Activated CD4-positive, alpha-beta memory T cell treated with anti-CD3 and anti-CD28 coated beads, Interleukin-2, amount 10 ng/mL, durations not matched to agents 7 days and 5 days (primary cell): ENCODE measurements at regions not wholly inside any gene's neighbourhood (a gene's known extent, or its start where the extent isn't known, plus 50 kb on each side); places are given as distances from the start of the nearest gene placed in this dataset.
"Not testable (repeated sequence)": the region's sequence is repeated elsewhere in the genome, so short reads cannot be mapped to it uniquely, and the experiment has no call there.

Experiments used
- CTCF ChIA-PET: fragments of 350-600 bp; sonication (Branson Sonifier 250); formaldehyde crosslinking; loops from one replicate; lab custom pipeline; 2021; ENCODE audit warnings: antibody characterized with exemption, inconsistent platforms; lab: Charles Lee
- POLR2A ChIA-PET: fragments of 350-600 bp; sonication (Branson Sonifier 250); formaldehyde crosslinking; loops from one replicate; lab custom pipeline; 2021; ENCODE audit warnings: antibody characterized with exemption; lab: Charles Lee
- DNase-seq: peaks from one replicate; pipeline ENCODE4 v3.0.0-alpha.2; 2020
- H3K27ac Mint-ChIP-seq: one replicate; pipeline ENCODE4 v1.8.0; 2021; ENCODE audit warnings: mild to moderate bottlenecking, mixed read lengths
- H3K27me3 Mint-ChIP-seq: one replicate; pipeline ENCODE4 v1.8.0; 2021; ENCODE audit warnings: mixed read lengths
- H3K36me3 Mint-ChIP-seq: one replicate; pipeline ENCODE4 v1.8.0; 2021; ENCODE audit warnings: low read depth, mixed read lengths
- H3K4me1 Mint-ChIP-seq: one replicate; pipeline ENCODE4 v1.8.0; 2021; ENCODE audit warnings: mixed read lengths
- H3K4me3 Mint-ChIP-seq: one replicate; pipeline ENCODE4 v1.8.0; 2021; ENCODE audit warnings: mild to moderate bottlenecking, mixed read lengths
- H3K9me3 Mint-ChIP-seq: one replicate; pipeline ENCODE4 v1.8.0; 2021; ENCODE audit warnings: mixed read lengths

GRCh38 chr2:65620524-65620923, 188.1 kb upstream of the SPRED2 start:
- Mint-ChIP-seq H3K9me3 (no peaks in the 10 kb centered on the region), H3K4me1 (no peaks in the 10 kb centered on the region)
- CTCF ChIA-PET: interaction anchor here (0.6 kb wide), 1 partner anchor 1166 kb away, joined by 3 read pairs; no protein-coding TSS in a partner anchor

DNA sequence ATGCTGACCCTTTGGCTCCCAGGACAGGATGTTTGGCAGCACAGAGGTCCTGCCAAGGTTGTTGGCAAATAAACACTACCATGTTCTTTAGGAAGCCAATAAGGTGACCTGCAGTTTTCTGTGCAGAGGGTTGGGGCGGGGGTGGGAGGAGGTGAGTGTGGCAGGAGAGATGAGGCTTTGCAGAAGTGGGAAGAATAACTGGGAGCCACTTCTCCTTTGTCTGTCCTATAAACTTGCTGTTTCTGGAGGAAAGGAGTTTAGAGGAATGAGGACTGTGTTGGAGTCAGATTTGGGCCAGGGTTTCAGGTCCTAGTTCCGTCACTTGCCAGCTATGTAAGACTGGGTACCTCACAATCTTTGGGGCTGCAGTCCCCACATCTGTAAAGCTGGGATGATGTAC, 187.6 kb upstream of the SPRED2 start:
- DNase-seq: no peak
- no peak overlapping the region for H3K4me3 Mint-ChIP-seq
- H3K9me3 Mint-ChIP-seq: no peaks in the 10 kb centered on the region
- no peaks in the 10 kb centered on the region for H3K4me1 Mint-ChIP-seq
- no peaks in the 10 kb centered on the region for H3K36me3 Mint-ChIP-seq
- ChIA-PET CTCF (interaction anchor here (0.6 kb wide), 1 partner anchor 1166 kb away, joined by 3 read pairs; no protein-coding TSS in a partner anchor), POLR2A (no interaction called here)
- H3K27ac Mint-ChIP-seq: no peak overlapping the region
- peaks cover 26% of the 10 kb centered on the region for H3K27me3 Mint-ChIP-seq

More at GRCh38 chr2:65620524-65620923, 188.1 kb upstream of the SPRED2 start:
- H3K36me3 Mint-ChIP-seq: no peaks in the 10 kb centered on the region
- DNase-seq: no peak
- H3K4me3 Mint-ChIP-seq: no peak overlapping the region
- POLR2A ChIA-PET: no interaction called here
- H3K27me3 Mint-ChIP-seq: peaks cover 25% of the 10 kb centered on the region
- H3K27ac Mint-ChIP-seq: no peak overlapping the region

GRCh38 chr2:65615602-65616001, 183.2 kb upstream of the SPRED2 start:
- H3K4me1 Mint-ChIP-seq: no peaks in the 10 kb centered on the region
- no peaks in the 10 kb centered on the region for H3K36me3 Mint-ChIP-seq
- peaks cover 6% of the 10 kb centered on the region for H3K27me3 Mint-ChIP-seq
- no peak overlapping the region for H3K27ac Mint-ChIP-seq
- DNase-seq: no peak
- POLR2A ChIA-PET: no interaction called here
- H3K4me3 Mint-ChIP-seq: no peak overlapping the region
- no peaks in the 10 kb centered on the region for H3K9me3 Mint-ChIP-seq
- CTCF ChIA-PET: no interaction called here

DNA sequence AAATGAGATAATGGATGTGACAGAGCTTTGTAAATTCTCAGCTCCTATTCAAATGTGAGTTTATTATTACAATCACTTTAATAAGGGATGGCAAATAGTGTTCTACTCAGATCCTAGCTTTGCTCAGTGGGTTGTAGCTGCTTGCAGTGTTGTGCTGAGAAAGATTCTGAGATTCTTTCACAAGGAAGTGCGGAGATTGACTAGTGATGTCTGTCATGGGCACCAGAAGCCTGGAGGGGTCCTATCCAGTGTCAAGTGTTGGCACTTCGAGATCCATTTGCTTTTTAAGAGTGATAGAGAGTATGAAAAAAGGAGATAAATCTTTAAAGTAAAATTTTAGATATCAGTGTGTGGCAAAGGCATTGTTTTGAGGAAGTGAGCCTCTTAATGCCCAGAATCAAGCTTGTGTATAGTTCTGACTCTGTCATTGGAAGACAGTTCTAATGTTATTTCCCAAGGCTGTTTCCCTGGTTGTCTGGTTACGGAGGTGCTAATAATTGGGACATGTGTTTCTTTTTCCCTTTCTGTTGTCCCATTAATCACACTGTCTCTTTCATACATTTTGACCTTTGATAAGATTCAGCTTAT, 181.7 kb upstream of the SPRED2 start:
- DNase-seq: no peak
- POLR2A ChIA-PET: no interaction called here
- CTCF ChIA-PET: no interaction called here
- Mint-ChIP-seq H3K27me3 (peaks cover 2% of the 10 kb centered on the region), H3K27ac (no peak overlapping the region), H3K4me1 (no peaks in the 10 kb centered on the region), H3K4me3 (no peak overlapping the region), H3K9me3 (no peaks in the 10 kb centered on the region), H3K36me3 (no peaks in the 10 kb centered on the region)

DNA sequence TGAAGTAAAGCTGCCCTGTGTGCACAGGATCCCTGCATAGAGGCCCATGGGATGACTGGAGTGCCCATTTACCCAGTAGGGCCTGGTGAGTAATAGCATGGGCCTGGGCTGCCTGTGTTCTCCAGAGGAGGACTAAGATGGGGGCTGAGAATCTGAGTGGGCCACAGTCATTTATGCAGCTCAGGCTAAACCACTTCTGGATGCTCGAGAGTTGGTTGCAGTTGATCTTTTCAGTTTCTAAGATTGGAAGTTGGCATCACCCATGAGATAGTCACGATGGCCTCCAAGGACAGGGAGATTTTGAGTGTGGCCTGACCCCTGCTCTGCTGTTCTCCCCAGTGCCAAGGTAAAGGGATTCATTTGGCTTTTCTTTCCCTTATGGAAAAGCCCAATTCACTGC, 179.1 kb upstream of the SPRED2 start:
- peaks cover under 1% of the 10 kb centered on the region for H3K4me1 Mint-ChIP-seq
- H3K36me3 Mint-ChIP-seq: no peaks in the 10 kb centered on the region
- H3K9me3 Mint-ChIP-seq: no peaks in the 10 kb centered on the region
- CTCF ChIA-PET: no interaction called here
- POLR2A ChIA-PET: no interaction called here
- H3K27me3 Mint-ChIP-seq: peaks cover 5% of the 10 kb centered on the region
- DNase-seq: no peak
- H3K4me3 Mint-ChIP-seq: no peak overlapping the region
- no peak overlapping the region for H3K27ac Mint-ChIP-seq

DNA sequence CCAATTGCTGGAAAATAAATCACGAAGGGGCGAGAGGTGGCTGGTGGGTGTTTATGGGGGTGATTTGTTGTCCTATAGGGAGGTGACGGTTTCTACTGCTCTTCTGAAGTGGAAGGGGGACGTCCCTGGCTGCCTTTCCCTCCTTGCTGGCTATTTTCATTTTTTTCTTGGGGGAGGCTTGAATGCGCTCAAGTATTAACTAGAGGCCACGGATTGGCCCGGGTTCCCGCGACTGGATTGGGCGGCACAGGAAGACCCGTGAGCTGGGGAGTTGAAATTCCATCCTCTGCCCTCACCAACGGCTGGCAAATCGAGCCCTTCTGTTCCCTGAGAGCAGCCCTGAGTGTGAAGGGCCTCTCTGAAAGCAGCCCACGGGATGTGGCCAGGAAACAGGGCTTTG, 176.5 kb upstream of the SPRED2 start:
- peaks cover 12% of the 10 kb centered on the region for H3K4me1 Mint-ChIP-seq
- ChIA-PET POLR2A (no interaction called here), CTCF (no interaction called here)
- no peak overlapping the region for H3K4me3 Mint-ChIP-seq
- DNase-seq: no peak
- H3K27ac Mint-ChIP-seq: no peak overlapping the region
- no peaks in the 10 kb centered on the region for H3K36me3 Mint-ChIP-seq
- H3K27me3 Mint-ChIP-seq: peaks cover 6% of the 10 kb centered on the region
- H3K9me3 Mint-ChIP-seq: no peaks in the 10 kb centered on the region

DNA sequence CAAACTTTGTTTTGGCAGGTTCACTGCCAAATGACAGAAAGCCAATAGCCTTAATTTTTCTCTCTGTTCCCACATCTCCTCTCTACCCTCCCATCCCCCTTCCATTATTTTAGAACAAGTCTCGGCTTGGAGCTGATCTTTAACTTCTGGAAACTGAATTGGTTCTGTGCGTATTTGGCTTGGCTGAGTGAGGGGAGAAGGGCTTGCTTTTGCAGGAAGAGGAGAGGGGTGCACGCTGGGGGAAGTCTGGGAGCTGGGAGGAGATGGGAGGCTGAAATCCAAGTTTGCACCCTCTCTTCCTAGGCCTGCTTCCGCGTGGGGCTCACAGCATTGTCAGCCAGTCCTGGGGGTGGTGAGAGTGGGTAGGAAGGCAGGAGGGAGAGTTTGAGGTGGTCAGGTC, 176.1 kb upstream of the SPRED2 start:
- DNase-seq: no peak
- no peak overlapping the region for H3K4me3 Mint-ChIP-seq
- CTCF ChIA-PET: no interaction called here
- no peaks in the 10 kb centered on the region for H3K36me3 Mint-ChIP-seq
- POLR2A ChIA-PET: no interaction called here
- no peak overlapping the region for H3K27ac Mint-ChIP-seq
- no peaks in the 10 kb centered on the region for H3K9me3 Mint-ChIP-seq
- peaks cover 6% of the 10 kb centered on the region for H3K27me3 Mint-ChIP-seq
- peaks cover 12% of the 10 kb centered on the region for H3K4me1 Mint-ChIP-seq

GRCh38 chr2:65607662-65608305, 175.4 kb upstream of the SPRED2 start:
- POLR2A ChIA-PET: no interaction called here
- H3K9me3 Mint-ChIP-seq: no peaks in the 10 kb centered on the region
- CTCF ChIA-PET: no interaction called here

GRCh38 chr2:65605743-65606058, 173.3 kb upstream of the SPRED2 start:
- Mint-ChIP-seq H3K27ac (no peak overlapping the region), H3K4me1 (peaks cover 12% of the 10 kb centered on the region), H3K36me3 (no peaks in the 10 kb centered on the region), H3K9me3 (no peaks in the 10 kb centered on the region), H3K27me3 (peaks cover 6% of the 10 kb centered on the region), H3K4me3 (no peak overlapping the region)
- ChIA-PET POLR2A (no interaction called here), CTCF (no interaction called here)
- DNase-seq: no peak

More at GRCh38 chr2:65607662-65608305, 175.4 kb upstream of the SPRED2 start:
- DNase-seq: no peak
- H3K27ac Mint-ChIP-seq: no peak overlapping the region
- no peaks in the 10 kb centered on the region for H3K36me3 Mint-ChIP-seq
- H3K27me3 Mint-ChIP-seq: peaks cover 6% of the 10 kb centered on the region
- H3K4me1 Mint-ChIP-seq: peaks cover 12% of the 10 kb centered on the region
- no peak overlapping the region for H3K4me3 Mint-ChIP-seq

GRCh38 chr2:65605058-65605742, 172.8 kb upstream of the SPRED2 start:
- no peak for DNase-seq
- Mint-ChIP-seq H3K27me3 (peaks cover 6% of the 10 kb centered on the region), H3K9me3 (no peaks in the 10 kb centered on the region), H3K36me3 (no peaks in the 10 kb centered on the region), H3K27ac (no peak overlapping the region), H3K4me3 (no peak overlapping the region), H3K4me1 (peaks cover 12% of the 10 kb centered on the region)
- CTCF ChIA-PET: no interaction called here
- POLR2A ChIA-PET: no interaction called here

DNA sequence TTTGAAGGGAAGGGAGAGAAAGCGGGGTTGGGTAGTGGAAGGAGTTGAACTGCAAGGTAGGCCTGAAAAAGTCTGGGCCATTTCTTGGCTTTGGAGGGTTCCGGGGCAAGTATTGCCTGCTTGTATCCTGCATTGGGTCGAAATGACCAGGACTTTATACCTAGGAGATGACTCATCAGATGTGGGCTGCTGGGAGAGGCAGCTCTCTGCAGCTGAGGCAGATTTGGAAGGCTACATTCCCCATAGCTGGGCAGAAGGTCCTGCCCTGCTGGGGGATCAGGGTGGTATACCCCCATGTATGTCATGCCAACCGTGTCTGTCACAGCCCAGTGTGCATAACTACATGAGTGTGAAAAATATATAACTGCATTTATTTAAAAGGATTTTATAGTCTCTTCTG, 171.8 kb upstream of the SPRED2 start:
- H3K27me3 Mint-ChIP-seq: peaks cover 6% of the 10 kb centered on the region
- peaks cover 12% of the 10 kb centered on the region for H3K4me1 Mint-ChIP-seq
- no peak overlapping the region for H3K27ac Mint-ChIP-seq
- H3K4me3 Mint-ChIP-seq: no peak overlapping the region
- H3K36me3 Mint-ChIP-seq: no peaks in the 10 kb centered on the region
- no peaks in the 10 kb centered on the region for H3K9me3 Mint-ChIP-seq
- POLR2A ChIA-PET: no interaction called here
- DNase-seq: no peak
- CTCF ChIA-PET: no interaction called here

DNA sequence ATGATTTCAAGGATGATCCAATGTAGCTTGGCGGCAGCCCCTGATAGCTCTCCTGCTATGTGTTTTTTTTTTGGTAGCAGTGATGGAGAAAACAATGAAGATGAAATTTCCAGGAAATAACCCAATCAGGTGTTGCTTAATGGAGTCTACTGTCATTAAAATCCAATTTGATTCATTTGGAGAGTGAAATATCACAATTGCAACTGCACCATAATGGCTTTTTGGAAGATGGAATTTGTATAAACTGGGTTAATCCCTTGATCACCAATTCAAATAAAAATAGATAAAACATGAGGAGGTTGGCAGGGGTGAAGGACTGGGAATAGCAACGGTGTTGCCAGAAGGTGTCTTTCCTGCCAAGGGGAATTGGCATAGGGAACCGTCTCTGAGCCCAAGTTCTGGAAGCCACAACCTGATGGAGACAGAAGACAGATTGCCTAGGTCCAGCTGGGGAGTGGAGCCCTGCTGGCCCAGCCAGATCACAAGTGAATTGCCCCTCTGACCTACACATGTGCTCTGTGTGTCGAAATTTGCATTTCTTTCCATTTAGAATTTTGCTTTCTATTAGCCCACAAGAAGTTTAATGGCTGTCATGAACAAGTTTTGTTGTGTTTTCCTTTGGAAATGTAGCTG, 170.3 kb upstream of the SPRED2 start:
- no peak overlapping the region for H3K27ac Mint-ChIP-seq
- no peaks in the 10 kb centered on the region for H3K36me3 Mint-ChIP-seq
- peaks cover 6% of the 10 kb centered on the region for H3K27me3 Mint-ChIP-seq
- H3K4me3 Mint-ChIP-seq: no peak overlapping the region
- ChIA-PET POLR2A (no interaction called here), CTCF (no interaction called here)
- H3K4me1 Mint-ChIP-seq: peaks cover 12% of the 10 kb centered on the region
- DNase-seq: no peak
- H3K9me3 Mint-ChIP-seq: no peaks in the 10 kb centered on the region

DNA sequence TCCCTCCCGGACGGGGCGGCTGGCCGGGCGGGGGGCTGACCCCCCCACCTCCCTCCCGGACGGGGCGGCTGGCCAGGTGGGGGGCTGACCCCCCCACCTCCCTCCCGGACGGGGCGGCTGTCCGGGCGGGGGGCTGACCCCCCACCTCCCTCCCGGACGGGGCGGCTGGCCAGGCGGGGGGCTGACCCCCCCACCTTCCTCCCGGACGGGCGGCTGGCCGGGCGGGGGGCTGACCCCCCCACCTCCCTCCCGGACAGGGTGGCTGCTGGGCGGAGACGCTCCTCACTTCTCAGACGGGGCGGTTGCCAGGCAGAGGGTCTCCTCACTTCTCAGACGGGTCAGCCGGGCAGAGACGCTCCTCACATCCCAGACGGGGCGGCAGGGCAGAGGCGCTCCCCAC, 168.5 kb upstream of the SPRED2 start:
- H3K4me3 Mint-ChIP-seq, H3K9me3 Mint-ChIP-seq, CTCF ChIA-PET, DNase-seq, H3K27ac Mint-ChIP-seq, H3K4me1 Mint-ChIP-seq, H3K36me3 Mint-ChIP-seq, POLR2A ChIA-PET: not testable (repeated sequence)
- peaks cover 11% of the 10 kb centered on the region for H3K27me3 Mint-ChIP-seq
